ENCODE measurements at regions not wholly inside any gene's neighbourhood (a gene's known extent, or its start where the extent isn't known, plus 50 kb on each side); places are given as distances from the start of the nearest gene placed in this dataset.

DNA sequence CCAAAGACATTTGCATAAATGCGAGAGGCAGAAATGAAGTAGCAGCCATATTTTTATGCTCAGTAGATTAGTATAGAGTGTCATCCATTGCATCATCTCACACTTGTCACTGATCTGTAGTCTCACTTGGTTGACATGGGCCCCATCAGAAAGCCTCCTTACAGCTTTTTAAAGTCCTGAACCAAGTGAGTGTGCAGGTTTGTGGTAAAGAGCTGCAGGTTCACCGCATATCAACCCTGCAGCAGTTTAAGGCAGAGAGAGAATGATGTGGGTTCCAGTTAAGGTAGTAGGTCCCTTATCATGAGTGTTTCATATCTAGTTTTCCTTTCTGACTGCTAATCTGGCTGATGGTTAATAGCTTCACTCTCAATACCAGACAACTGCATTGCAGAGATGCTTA lies 1080.3 kb downstream of the NR2F1-AS1 start:
- no peak for TF ChIP-seq TP53 (CRISPR knock-in tag; IDR thresholded peaks at IDR 0.05)
- TF ChIP-seq, protein P1, sequence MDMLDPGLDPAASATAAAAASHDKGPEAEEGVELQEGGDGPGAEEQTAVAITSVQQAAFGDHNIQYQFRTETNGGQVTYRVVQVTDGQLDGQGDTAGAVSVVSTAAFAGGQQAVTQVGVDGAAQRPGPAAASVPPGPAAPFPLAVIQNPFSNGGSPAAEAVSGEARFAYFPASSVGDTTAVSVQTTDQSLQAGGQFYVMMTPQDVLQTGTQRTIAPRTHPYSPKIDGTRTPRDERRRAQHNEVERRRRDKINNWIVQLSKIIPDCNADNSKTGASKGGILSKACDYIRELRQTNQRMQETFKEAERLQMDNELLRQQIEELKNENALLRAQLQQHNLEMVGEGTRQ (CRISPR knock-in tag; IDR thresholded peaks at IDR 0.05): no peak
